ENCODE measurements at regions not wholly inside any gene's neighbourhood (a gene's known extent, or its start where the extent isn't known, plus 50 kb on each side); places are given as distances from the start of the nearest gene placed in this dataset.

- DNase-seq (ENCODE audit: low spot score), result no peak
Measured at GRCh38 chr5:61686491-61687257, 354.6 kb downstream of the ZSWIM6 start.

- no peak for DNase-seq (ENCODE audit: low spot score)
Measured at GRCh38 chr5:61687371-61687770, 355.3 kb downstream of the ZSWIM6 start.

GRCh38 chr5:61689153-61689846 lies 357.2 kb downstream of the ZSWIM6 start:
- no peak for DNase-seq (ENCODE audit: low spot score)

- DNase-seq (ENCODE audit: low spot score), result no peak
Measured at GRCh38 chr5:61697809-61698558, 365.9 kb downstream of the ZSWIM6 start.

- DNase-seq (ENCODE audit: low spot score), result no peak
Measured at GRCh38 chr5:61701877-61702602, 370.0 kb downstream of the ZSWIM6 start.

GRCh38 chr5:61702784-61703183 lies 370.7 kb downstream of the ZSWIM6 start:
- DNase-seq (ENCODE audit: low spot score), result peak; percentile 4

GRCh38 chr5:61704289-61704688 lies 372.2 kb downstream of the ZSWIM6 start:
- no peak for DNase-seq (ENCODE audit: low spot score)

- no peak for DNase-seq (ENCODE audit: low spot score)
Measured at GRCh38 chr5:61706751-61707150, 374.7 kb downstream of the ZSWIM6 start.

GRCh38 chr5:61719124-61719523 lies 387.1 kb downstream of the ZSWIM6 start:
- no peak for DNase-seq (ENCODE audit: low spot score)

- DNase-seq (ENCODE audit: low spot score), result no peak
Measured at GRCh38 chr5:61720829-61721228, 388.8 kb downstream of the ZSWIM6 start.

GRCh38 chr5:61724102-61724501 lies 392.0 kb downstream of the ZSWIM6 start:
- no peak for DNase-seq (ENCODE audit: low spot score)

GRCh38 chr5:61728287-61728686 lies 396.2 kb downstream of the ZSWIM6 start:
- DNase-seq (ENCODE audit: low spot score), result no peak

GRCh38 chr5:61730866-61731265 lies 398.8 kb downstream of the ZSWIM6 start:
- no peak for DNase-seq (ENCODE audit: low spot score)

GRCh38 chr5:61731267-61731945 lies 399.3 kb downstream of the ZSWIM6 start:
- DNase-seq (ENCODE audit: low spot score), result no peak

GRCh38 chr5:61731946-61732314 lies 399.9 kb downstream of the ZSWIM6 start:
- no peak for DNase-seq (ENCODE audit: low spot score)

- no peak for DNase-seq (ENCODE audit: low spot score)
Measured at GRCh38 chr5:61732369-61732768, 400.3 kb downstream of the ZSWIM6 start.

GRCh38 chr5:61732796-61733195 lies 400.7 kb downstream of the ZSWIM6 start:
- DNase-seq (ENCODE audit: low spot score), result no peak

GRCh38 chr5:61734001-61734400 lies 401.9 kb downstream of the ZSWIM6 start:
- DNase-seq (ENCODE audit: low spot score), result no peak

GRCh38 chr5:61734966-61735365 lies 402.9 kb downstream of the ZSWIM6 start:
- no peak for DNase-seq (ENCODE audit: low spot score)

- no peak for DNase-seq (ENCODE audit: low spot score)
Measured at GRCh38 chr5:61735531-61735930, 403.5 kb downstream of the ZSWIM6 start.

- DNase-seq (ENCODE audit: low spot score), result no peak
Measured at GRCh38 chr5:61735995-61736394, 403.9 kb downstream of the ZSWIM6 start.

All from A172 (cell line).